Neuronal stem cell (in vitro differentiated cells): ENCODE measurements at regions not wholly inside any gene's neighbourhood (a gene's known extent, or its start where the extent isn't known, plus 50 kb on each side); places are given as distances from the start of the nearest gene placed in this dataset.

Experiments
- DNase-seq: peaks from one replicate; pipeline ENCODE4 v3.0.0-alpha.2; 2013; ENCODE audit warnings: low spot score
- H2AFZ ChIP-seq: one replicate; pipeline ENCODE4 v1.6.1; 2013; ENCODE audit warnings: mild to moderate bottlenecking, low read length, inconsistent platforms
- H2AK5ac ChIP-seq: 2 replicates; pipeline ENCODE4 v1.6.1; 2013; ENCODE audit warnings: low read depth, mild to moderate bottlenecking, inconsistent platforms, low read length, moderate library complexity, mixed read lengths
- H2BK120ac ChIP-seq: 2 replicates; pipeline ENCODE4 v1.6.1; 2013; ENCODE audit warnings: low read depth, mild to moderate bottlenecking, inconsistent platforms, low read length, moderate library complexity, mixed read lengths
- H2BK12ac ChIP-seq: one replicate; pipeline ENCODE4 v1.6.1; 2013; ENCODE audit warnings: low read length, inconsistent platforms
- H2BK15ac ChIP-seq: 2 replicates; pipeline ENCODE4 v1.6.1; 2013; ENCODE audit warnings: mild to moderate bottlenecking, low read length, inconsistent platforms, mixed read lengths
- H2BK5ac ChIP-seq: one replicate; pipeline ENCODE4 v1.6.1; 2013; ENCODE audit warnings: inconsistent platforms, mild to moderate bottlenecking, low read length, moderate library complexity
- H3K14ac ChIP-seq: one replicate; pipeline ENCODE4 v1.6.1; 2013; ENCODE audit warnings: low read length, inconsistent platforms
- H3K18ac ChIP-seq: 2 replicates; pipeline ENCODE4 v1.6.1; 2013; ENCODE audit warnings: low read length, inconsistent platforms
- H3K23ac ChIP-seq: 2 replicates; pipeline ENCODE4 v1.6.1; 2013; ENCODE audit warnings: low read depth, mild to moderate bottlenecking, mixed read lengths, low read length, inconsistent platforms; ENCODE audit not compliant: poor library complexity
- H3K27ac ChIP-seq: replicated peaks from 3 replicates; pipeline ENCODE4 v1.5.1; 2013; ENCODE audit warnings: low read length, inconsistent platforms
- H3K27me3 ChIP-seq, 3 experiments: 2 replicates each; pipeline ENCODE4 v1.6.1; 2013; ENCODE audit warnings: low read length in 3 of 3, mild to moderate bottlenecking in 2 of 3, inconsistent platforms in 1 of 3, low read depth in 1 of 3, mixed read lengths in 1 of 3, moderate library complexity in 1 of 3; ENCODE audit not compliant: control insufficient read depth in 3 of 3, insufficient read depth in 3 of 3
- H3K36me3 ChIP-seq, 2 donors: replicated peaks in 1 of 2; 2 replicates each; pipeline ENCODE4 v1.6.1; 2013; ENCODE audit warnings: low read length in 2 of 2; ENCODE audit not compliant: control insufficient read depth in 2 of 2, insufficient read depth in 2 of 2
- H3K4ac ChIP-seq: 2 replicates; pipeline ENCODE4 v1.6.1; 2013; ENCODE audit warnings: inconsistent platforms, mild to moderate bottlenecking, low read length, moderate library complexity
- H3K4me1 ChIP-seq, 2 donors: 1 replicate in 1 of 2; 2 replicates in 1 of 2; pipeline ENCODE4 v1.6.1; 2013; ENCODE audit warnings: low read length in 2 of 2, low read depth in 1 of 2; ENCODE audit not compliant: control insufficient read depth in 2 of 2, insufficient read depth in 1 of 2
- H3K4me2 ChIP-seq: one replicate; pipeline ENCODE4 v1.6.1; 2013; ENCODE audit warnings: mild to moderate bottlenecking, low read length, inconsistent platforms; ENCODE audit not compliant: insufficient read depth, poor library complexity, severe bottlenecking
- H3K4me3 ChIP-seq, 2 donors: 2 replicates each; pipeline ENCODE4 v1.5.1; 2013; ENCODE audit warnings: low read length in 2 of 2, mild to moderate bottlenecking in 2 of 2, inconsistent platforms in 1 of 2, moderate library complexity in 1 of 2
- H3K79me1 ChIP-seq: one replicate; pipeline ENCODE4 v1.6.1; 2013; ENCODE audit warnings: low read depth, mild to moderate bottlenecking, inconsistent platforms, low read length, moderate library complexity
- H3K9ac ChIP-seq: one replicate; pipeline ENCODE4 v1.6.1; 2013; ENCODE audit warnings: mild to moderate bottlenecking, low read depth, low read length, inconsistent platforms; ENCODE audit not compliant: poor library complexity
- H3K9me3 ChIP-seq, 2 donors: replicated peaks in 1 of 2; 2 replicates each; pipeline versions ENCODE3 to v1.6.1; 2013; ENCODE audit warnings: low read length in 2 of 2, mild to moderate bottlenecking in 2 of 2, inconsistent platforms in 1 of 2, low read depth in 1 of 2, mixed read lengths in 1 of 2, moderate library complexity in 1 of 2; ENCODE audit not compliant: control insufficient read depth in 2 of 2, insufficient read depth in 1 of 2
- H4K8ac ChIP-seq: one replicate; pipeline ENCODE4 v1.6.1; 2013; ENCODE audit warnings: low read depth, mild to moderate bottlenecking, inconsistent platforms, low read length, moderate library complexity
- H4K91ac ChIP-seq: one replicate; pipeline ENCODE4 v1.6.1; 2013; ENCODE audit warnings: low read length, low read depth, mild to moderate bottlenecking, inconsistent platforms; ENCODE audit not compliant: poor library complexity
- WGBS, 2 donors: extraction: QIAGEN DNeasy Blood & Tissue Kit; methylation state at CpG; one replicate each; pipeline ENCODE4 v1.1.7; 2013; ENCODE audit warnings: missing lambda C conversion rate in 2 of 2, mixed read lengths in 1 of 2; ENCODE audit not compliant: insufficient read length in 2 of 2, insufficient replicate concordance in 1 of 2; ENCODE audit errors: extremely low coverage in 2 of 2; 5-methylcytosine and 5-hydroxymethylcytosine counted together

- no peaks in the 10 kb centered on the region for H3K79me1 ChIP-seq
- no peak overlapping the region for H4K8ac ChIP-seq
- H3K36me3 ChIP-seq: no peaks in the 10 kb centered on the region
- no peak overlapping the region for H3K23ac ChIP-seq
- H4K91ac ChIP-seq: no peak overlapping the region
- H3K18ac ChIP-seq: no peak overlapping the region
- no peak overlapping the region for H2BK120ac ChIP-seq
- H2AFZ ChIP-seq: no peak overlapping the region
- no peaks in the 10 kb centered on the region for H3K9me3 ChIP-seq
- H3K4me1 ChIP-seq: peaks cover 0 to 6% of the 10 kb centered on the region in 2 donors
- H3K27me3 ChIP-seq: no peaks in the 10 kb centered on the region
- no peak overlapping the region for H2AK5ac ChIP-seq
- H3K4me2 ChIP-seq: no peak overlapping the region
- H2BK5ac ChIP-seq: no peak overlapping the region
- H3K4ac ChIP-seq: no peak overlapping the region
- H2BK15ac ChIP-seq: no peak overlapping the region
- H3K4me3 ChIP-seq: no peak overlapping the region
- H3K27ac ChIP-seq: no peak overlapping the region
- no peak for DNase-seq
- WGBS, 2 donors: no CpG with 5 or more reads among the region's 2 CpGs
- no peak overlapping the region for H3K14ac ChIP-seq
- no peak overlapping the region for H3K9ac ChIP-seq
- no peak overlapping the region for H2BK12ac ChIP-seq
Observed at GRCh38 chr6:144715344-144715743, 430.2 kb downstream of the UTRN start.

- Histone ChIP-seq H2AFZ (no peak overlapping the region), H3K4me1 (peaks cover 0 to 6% of the 10 kb centered on the region in 2 donors), H2BK5ac (no peak overlapping the region), H4K91ac (no peak overlapping the region), H2BK15ac (no peak overlapping the region), H3K27ac (no peak overlapping the region), H2AK5ac (no peak overlapping the region), H3K14ac (no peak overlapping the region), H3K23ac (no peak overlapping the region), H3K9me3 (no peaks in the 10 kb centered on the region), H3K36me3 (no peaks in the 10 kb centered on the region), H3K9ac (no peak overlapping the region), H2BK12ac (no peak overlapping the region), H3K27me3 (no peaks in the 10 kb centered on the region), H3K4me3 (no peak overlapping the region), H3K4me2 (no peak overlapping the region), H3K18ac (no peak overlapping the region), H2BK120ac (no peak overlapping the region), H4K8ac (no peak overlapping the region), H3K79me1 (no peaks in the 10 kb centered on the region), H3K4ac (no peak overlapping the region)
- DNase-seq: no peak
- WGBS, 2 donors: no CpG with 5 or more reads among the region's 2 CpGs
Observed at GRCh38 chr6:144718431-144718830, 433.3 kb downstream of the UTRN start.

- Histone ChIP-seq H3K14ac (no peak overlapping the region), H3K4me1 (peaks cover under 1 to 3% of the 10 kb centered on the region in 2 donors)
- no CpG with 5 or more reads among the region's 3 CpGs for WGBS, 2 donors
Observed at GRCh38 chr6:144721232-144721631, 436.1 kb downstream of the UTRN start.

GRCh38 chr6:144722154-144722737 is 437.1 kb downstream of the UTRN start:
- H4K91ac ChIP-seq: no peak overlapping the region
- 100% methylated on average over 1 of the region's 3 CpGs; no CpG with 5 or more reads in 1 of the 2 donors for WGBS, 2 donors
- no peak for DNase-seq
- H3K4me1 ChIP-seq: peaks cover 2 to 3% of the 10 kb centered on the region in 2 donors
- H2AFZ ChIP-seq: no peak overlapping the region
- no peak overlapping the region for H2BK12ac ChIP-seq
- H2AK5ac ChIP-seq: no peak overlapping the region
- H3K23ac ChIP-seq: no peak overlapping the region
- no peak overlapping the region for H3K14ac ChIP-seq
- H3K27me3 ChIP-seq: no peaks in the 10 kb centered on the region
- H3K27ac ChIP-seq: no peak overlapping the region
- no peak overlapping the region for H4K8ac ChIP-seq
- H3K4me3 ChIP-seq: no peak overlapping the region
- no peak overlapping the region for H3K18ac ChIP-seq
- H2BK15ac ChIP-seq: no peak overlapping the region
- H3K4ac ChIP-seq: no peak overlapping the region
- peaks cover 1% of the 10 kb centered on the region for H3K79me1 ChIP-seq
- no peak overlapping the region for H2BK5ac ChIP-seq
- no peaks in the 10 kb centered on the region for H3K36me3 ChIP-seq
- no peaks in the 10 kb centered on the region for H3K9me3 ChIP-seq
- H3K9ac ChIP-seq: no peak overlapping the region
- H2BK120ac ChIP-seq: no peak overlapping the region
- no peak overlapping the region for H3K4me2 ChIP-seq

More at GRCh38 chr6:144721232-144721631, 436.1 kb downstream of the UTRN start:
- no peak overlapping the region for H3K4ac ChIP-seq
- no peak overlapping the region for H3K18ac ChIP-seq
- no peak overlapping the region for H3K4me2 ChIP-seq
- no peaks in the 10 kb centered on the region for H3K9me3 ChIP-seq
- no peak overlapping the region for H3K4me3 ChIP-seq
- no peak overlapping the region for H4K91ac ChIP-seq
- no peaks in the 10 kb centered on the region for H3K27me3 ChIP-seq
- no peak overlapping the region for H2AFZ ChIP-seq
- H3K36me3 ChIP-seq: no peaks in the 10 kb centered on the region
- H2BK5ac ChIP-seq: no peak overlapping the region
- H3K27ac ChIP-seq: no peak overlapping the region
- H3K9ac ChIP-seq: no peak overlapping the region
- H3K79me1 ChIP-seq: peaks cover 1% of the 10 kb centered on the region
- no peak for DNase-seq
- H2BK15ac ChIP-seq: no peak overlapping the region
- no peak overlapping the region for H2BK120ac ChIP-seq
- no peak overlapping the region for H4K8ac ChIP-seq
- H2AK5ac ChIP-seq: no peak overlapping the region
- H3K23ac ChIP-seq: no peak overlapping the region
- H2BK12ac ChIP-seq: no peak overlapping the region
